ENCODE measurements at regions not wholly inside any gene's neighbourhood (a gene's known extent, or its start where the extent isn't known, plus 50 kb on each side); places are given as distances from the start of the nearest gene placed in this dataset.
"Not testable (repeated sequence)": the region's sequence is repeated elsewhere in the genome, so short reads cannot be mapped to it uniquely, and the experiment has no call there.

- H2AFZ ChIP-seq (ENCODE audit: low read length): no peak overlapping the region
- H3K9ac ChIP-seq (ENCODE audit: low read length): no peak overlapping the region
- H3K4me3 ChIP-seq (ENCODE audit: low read depth, low read length, poor library complexity, severe bottlenecking): no peak overlapping the region
- no peaks in the 10 kb centered on the region for H3F3A ChIP-seq (ENCODE audit: insufficient read depth, low read length)
- no peaks in the 10 kb centered on the region for H3K36me3 ChIP-seq (ENCODE audit: insufficient read depth, low read length)
- H3K79me2 ChIP-seq (ENCODE audit: insufficient read depth, low read length): no peaks in the 10 kb centered on the region
- H4K20me1 ChIP-seq (ENCODE audit: insufficient read depth, low read length): no peaks in the 10 kb centered on the region
- no peaks in the 10 kb centered on the region for H3K9me3 ChIP-seq (ENCODE audit: low read length)
- no peaks in the 10 kb centered on the region for H3K4me1 ChIP-seq (ENCODE audit: insufficient read depth, low read length, severe bottlenecking)
- H3K4me2 ChIP-seq (ENCODE audit: low read length): no peak overlapping the region
- H3K9me2 ChIP-seq (ENCODE audit: low read depth, low read length): no peaks in the 10 kb centered on the region
- TF ChIP-seq, protein P1, sequence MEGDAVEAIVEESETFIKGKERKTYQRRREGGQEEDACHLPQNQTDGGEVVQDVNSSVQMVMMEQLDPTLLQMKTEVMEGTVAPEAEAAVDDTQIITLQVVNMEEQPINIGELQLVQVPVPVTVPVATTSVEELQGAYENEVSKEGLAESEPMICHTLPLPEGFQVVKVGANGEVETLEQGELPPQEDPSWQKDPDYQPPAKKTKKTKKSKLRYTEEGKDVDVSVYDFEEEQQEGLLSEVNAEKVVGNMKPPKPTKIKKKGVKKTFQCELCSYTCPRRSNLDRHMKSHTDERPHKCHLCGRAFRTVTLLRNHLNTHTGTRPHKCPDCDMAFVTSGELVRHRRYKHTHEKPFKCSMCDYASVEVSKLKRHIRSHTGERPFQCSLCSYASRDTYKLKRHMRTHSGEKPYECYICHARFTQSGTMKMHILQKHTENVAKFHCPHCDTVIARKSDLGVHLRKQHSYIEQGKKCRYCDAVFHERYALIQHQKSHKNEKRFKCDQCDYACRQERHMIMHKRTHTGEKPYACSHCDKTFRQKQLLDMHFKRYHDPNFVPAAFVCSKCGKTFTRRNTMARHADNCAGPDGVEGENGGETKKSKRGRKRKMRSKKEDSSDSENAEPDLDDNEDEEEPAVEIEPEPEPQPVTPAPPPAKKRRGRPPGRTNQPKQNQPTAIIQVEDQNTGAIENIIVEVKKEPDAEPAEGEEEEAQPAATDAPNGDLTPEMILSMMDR (IDR thresholded peaks at IDR 0.05; ENCODE audit: low read length): no peak
- TF ChIP-seq EZH2 (IDR thresholded peaks at IDR 0.05; ENCODE audit: borderline replicate concordance, low read length): no peak
- no peak overlapping the region for H3K27ac ChIP-seq (ENCODE audit: low read depth, low read length, poor library complexity, severe bottlenecking)
- no peaks in the 10 kb centered on the region for H3K27me3 ChIP-seq (ENCODE audit: insufficient read depth, low read length)
Measured at GRCh38 chr3:144840866-144841265, 869.2 kb downstream of the DIPK2A start.

GRCh38 chr3:144843099-144843498 lies 871.5 kb downstream of the DIPK2A start:
- H3K79me2 ChIP-seq (ENCODE audit: insufficient read depth, low read length): no peaks in the 10 kb centered on the region
- no peaks in the 10 kb centered on the region for H3K9me3 ChIP-seq (ENCODE audit: low read length)
- H3F3A ChIP-seq (ENCODE audit: insufficient read depth, low read length): no peaks in the 10 kb centered on the region
- TF ChIP-seq, protein P1 (IDR thresholded peaks at IDR 0.05; ENCODE audit: low read length): peak; percentile 24; the same call in 1 of the 2 replicates
- no peak for TF ChIP-seq EZH2 (IDR thresholded peaks at IDR 0.05; ENCODE audit: borderline replicate concordance, low read length)
- H3K4me3 ChIP-seq (ENCODE audit: low read depth, low read length, poor library complexity, severe bottlenecking): no peak overlapping the region
- no peaks in the 10 kb centered on the region for H3K9me2 ChIP-seq (ENCODE audit: low read depth, low read length)
- H3K36me3 ChIP-seq (ENCODE audit: insufficient read depth, low read length): no peaks in the 10 kb centered on the region
- no peak overlapping the region for H3K9ac ChIP-seq (ENCODE audit: low read length)
- H3K27me3 ChIP-seq (ENCODE audit: insufficient read depth, low read length): no peaks in the 10 kb centered on the region
- no peaks in the 10 kb centered on the region for H4K20me1 ChIP-seq (ENCODE audit: insufficient read depth, low read length)
- H2AFZ ChIP-seq (ENCODE audit: low read length): no peak overlapping the region
- no peak overlapping the region for H3K27ac ChIP-seq (ENCODE audit: low read depth, low read length, poor library complexity, severe bottlenecking)
- H3K4me1 ChIP-seq (ENCODE audit: insufficient read depth, low read length, severe bottlenecking): no peaks in the 10 kb centered on the region
- no peak overlapping the region for H3K4me2 ChIP-seq (ENCODE audit: low read length)

DNA sequence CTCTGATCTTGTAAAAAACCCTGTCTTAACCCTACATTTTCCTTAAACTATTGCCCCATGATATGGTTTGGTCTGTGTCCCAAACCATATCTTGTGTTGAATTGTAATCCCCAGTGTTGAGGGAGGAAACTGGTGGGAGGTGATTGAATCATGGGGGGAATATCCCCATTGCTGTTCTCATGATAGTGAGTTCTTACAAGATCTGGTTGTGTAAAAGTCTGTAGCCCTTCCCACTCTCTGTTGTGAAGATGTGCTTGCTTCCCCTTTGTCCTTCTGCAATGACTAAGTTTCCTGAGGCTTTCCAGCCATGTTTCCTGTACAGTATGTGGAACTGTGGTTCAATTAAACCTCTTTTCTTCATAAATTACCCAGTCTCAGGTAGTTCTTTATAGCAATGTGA lies 881.4 kb downstream of the DIPK2A start:
- Histone ChIP-seq H2AFZ (ENCODE audit: low read length) (no peak overlapping the region), H3K27ac (ENCODE audit: low read depth, low read length, poor library complexity, severe bottlenecking) (no peak overlapping the region), H3F3A (ENCODE audit: insufficient read depth, low read length) (no peaks in the 10 kb centered on the region), H3K9ac (ENCODE audit: low read length) (no peak overlapping the region), H3K4me2 (ENCODE audit: low read length) (no peak overlapping the region), H3K4me1 (ENCODE audit: insufficient read depth, low read length, severe bottlenecking) (no peaks in the 10 kb centered on the region), H3K4me3 (ENCODE audit: low read depth, low read length, poor library complexity, severe bottlenecking) (no peak overlapping the region), H3K79me2 (ENCODE audit: insufficient read depth, low read length) (no peaks in the 10 kb centered on the region), H3K27me3 (ENCODE audit: insufficient read depth, low read length) (no peaks in the 10 kb centered on the region), H4K20me1 (ENCODE audit: insufficient read depth, low read length) (no peaks in the 10 kb centered on the region), H3K9me3 (ENCODE audit: low read length) (no peaks in the 10 kb centered on the region), H3K36me3 (ENCODE audit: insufficient read depth, low read length) (no peaks in the 10 kb centered on the region), H3K9me2 (ENCODE audit: low read depth, low read length) (no peaks in the 10 kb centered on the region)
- TF ChIP-seq, protein P1 (IDR thresholded peaks at IDR 0.05; ENCODE audit: low read length): no peak
- no peak for TF ChIP-seq EZH2 (IDR thresholded peaks at IDR 0.05; ENCODE audit: borderline replicate concordance, low read length)

GRCh38 chr3:144854020-144854419 lies 882.4 kb downstream of the DIPK2A start:
- H3K36me3 ChIP-seq (ENCODE audit: insufficient read depth, low read length); H3K27ac ChIP-seq (ENCODE audit: low read depth, low read length, poor library complexity, severe bottlenecking); H3K4me2 ChIP-seq (ENCODE audit: low read length); H3K79me2 ChIP-seq (ENCODE audit: insufficient read depth, low read length); H3K9me3 ChIP-seq (ENCODE audit: low read length); H4K20me1 ChIP-seq (ENCODE audit: insufficient read depth, low read length); H3K27me3 ChIP-seq (ENCODE audit: insufficient read depth, low read length); H2AFZ ChIP-seq (ENCODE audit: low read length); H3K4me1 ChIP-seq (ENCODE audit: insufficient read depth, low read length, severe bottlenecking); H3F3A ChIP-seq (ENCODE audit: insufficient read depth, low read length); H3K9ac ChIP-seq (ENCODE audit: low read length); H3K4me3 ChIP-seq (ENCODE audit: low read depth, low read length, poor library complexity, severe bottlenecking); H3K9me2 ChIP-seq (ENCODE audit: low read depth, low read length): not testable (repeated sequence)
